ENCODE measurements at regions not wholly inside any gene's neighbourhood (a gene's known extent, or its start where the extent isn't known, plus 50 kb on each side); places are given as distances from the start of the nearest gene placed in this dataset.

DNA sequence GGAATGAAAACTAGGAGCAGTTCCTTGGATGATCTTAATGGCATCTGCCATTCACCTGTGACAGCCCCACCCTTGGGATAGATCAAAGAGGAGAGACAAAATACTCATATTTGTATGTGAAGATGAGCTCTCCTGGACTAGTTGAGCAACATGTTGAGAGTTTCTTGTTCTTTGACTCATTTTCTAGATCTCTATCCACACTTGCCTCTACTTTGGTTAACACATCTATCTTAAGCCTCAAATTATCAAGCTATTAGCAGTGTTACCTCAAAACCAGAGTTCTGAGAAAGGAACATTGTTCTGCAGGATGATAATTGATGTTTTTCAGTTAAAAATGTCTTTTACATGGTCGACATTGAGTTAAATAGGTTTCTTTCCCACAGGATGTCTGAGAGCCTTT is 94.2 kb upstream of the TEX13D start:
- H3K36me3 ChIP-seq (ENCODE audit: control insufficient read depth, insufficient read depth, low read length), result no peaks in the 10 kb centered on the region
- TF ChIP-seq, protein P1, sequence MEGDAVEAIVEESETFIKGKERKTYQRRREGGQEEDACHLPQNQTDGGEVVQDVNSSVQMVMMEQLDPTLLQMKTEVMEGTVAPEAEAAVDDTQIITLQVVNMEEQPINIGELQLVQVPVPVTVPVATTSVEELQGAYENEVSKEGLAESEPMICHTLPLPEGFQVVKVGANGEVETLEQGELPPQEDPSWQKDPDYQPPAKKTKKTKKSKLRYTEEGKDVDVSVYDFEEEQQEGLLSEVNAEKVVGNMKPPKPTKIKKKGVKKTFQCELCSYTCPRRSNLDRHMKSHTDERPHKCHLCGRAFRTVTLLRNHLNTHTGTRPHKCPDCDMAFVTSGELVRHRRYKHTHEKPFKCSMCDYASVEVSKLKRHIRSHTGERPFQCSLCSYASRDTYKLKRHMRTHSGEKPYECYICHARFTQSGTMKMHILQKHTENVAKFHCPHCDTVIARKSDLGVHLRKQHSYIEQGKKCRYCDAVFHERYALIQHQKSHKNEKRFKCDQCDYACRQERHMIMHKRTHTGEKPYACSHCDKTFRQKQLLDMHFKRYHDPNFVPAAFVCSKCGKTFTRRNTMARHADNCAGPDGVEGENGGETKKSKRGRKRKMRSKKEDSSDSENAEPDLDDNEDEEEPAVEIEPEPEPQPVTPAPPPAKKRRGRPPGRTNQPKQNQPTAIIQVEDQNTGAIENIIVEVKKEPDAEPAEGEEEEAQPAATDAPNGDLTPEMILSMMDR (IDR thresholded peaks at IDR 0.05; ENCODE audit: insufficient read depth, low read length, severe bottlenecking), result no peak
- no peaks in the 10 kb centered on the region for H3K27me3 ChIP-seq (ENCODE audit: control insufficient read depth, insufficient read depth, low read length)
- DNase-seq (ENCODE audit: low read depth) (no peak), FAIRE-seq (no peak)
- H3K4me3 ChIP-seq (ENCODE audit: low read depth, low read length), result no peak overlapping the region

DNA sequence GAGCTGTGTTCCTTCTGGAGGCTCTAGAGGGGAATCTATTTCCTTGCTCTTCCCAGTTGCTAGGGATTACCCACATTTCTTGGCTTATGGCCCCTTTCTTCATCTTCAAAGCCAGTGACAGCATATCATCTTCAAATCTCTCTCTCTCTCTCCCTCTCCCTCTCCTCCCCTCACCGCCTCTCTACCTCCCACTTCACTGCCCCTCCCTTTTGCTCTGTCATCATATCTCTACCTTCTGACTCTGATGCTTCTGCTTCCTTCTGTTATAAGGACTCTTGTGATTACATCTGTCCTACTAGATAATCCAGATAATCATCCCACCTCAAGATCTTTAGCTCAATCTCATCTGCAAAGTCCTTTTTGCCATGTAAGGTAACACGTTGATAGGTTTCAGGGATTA is 93.1 kb upstream of the TEX13D start:
- TF ChIP-seq, protein P1 (IDR thresholded peaks at IDR 0.05; ENCODE audit: insufficient read depth, low read length, severe bottlenecking), result no peak
- no peaks in the 10 kb centered on the region for H3K36me3 ChIP-seq (ENCODE audit: control insufficient read depth, insufficient read depth, low read length)
- no peak for FAIRE-seq
- DNase-seq (ENCODE audit: low read depth), result no peak
- H3K27me3 ChIP-seq (ENCODE audit: control insufficient read depth, insufficient read depth, low read length), result no peaks in the 10 kb centered on the region
- H3K4me3 ChIP-seq (ENCODE audit: low read depth, low read length), result no peak overlapping the region

- Histone ChIP-seq H3K36me3 (ENCODE audit: control insufficient read depth, insufficient read depth, low read length) (no peaks in the 10 kb centered on the region), H3K27me3 (ENCODE audit: control insufficient read depth, insufficient read depth, low read length) (no peaks in the 10 kb centered on the region), H3K4me3 (ENCODE audit: low read depth, low read length) (no peak overlapping the region)
- no peak for DNase-seq (ENCODE audit: low read depth)
- TF ChIP-seq, protein P1 (IDR thresholded peaks at IDR 0.05; ENCODE audit: insufficient read depth, low read length, severe bottlenecking), result no peak
- no peak for FAIRE-seq
Measured at GRCh38 chrX:124239911-124240310, 92.5 kb upstream of the TEX13D start.

DNA sequence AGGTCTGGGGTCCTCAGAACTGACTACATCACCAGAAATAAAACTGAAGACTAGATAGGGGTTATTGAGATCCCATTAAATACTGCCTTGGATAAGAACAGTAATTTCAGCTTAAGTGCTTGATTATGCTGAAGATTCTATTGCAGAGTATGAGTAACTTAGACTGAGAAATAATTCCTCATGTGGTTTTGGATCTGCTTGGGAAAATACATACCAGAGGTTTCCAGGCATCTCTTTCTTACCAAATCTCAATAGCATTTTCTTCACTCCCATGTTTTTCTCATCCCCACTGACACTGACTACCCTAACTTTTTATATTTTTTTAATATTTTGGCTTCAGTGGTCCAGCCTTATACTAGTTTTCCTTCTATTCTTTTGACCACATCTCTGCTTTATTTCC is 92.0 kb upstream of the TEX13D start:
- FAIRE-seq, result no peak

GRCh38 chrX:124242131-124242530 is 90.3 kb upstream of the TEX13D start:
- Histone ChIP-seq H3K4me3 (ENCODE audit: low read depth, low read length) (no peak overlapping the region), H3K36me3 (ENCODE audit: control insufficient read depth, insufficient read depth, low read length) (no peaks in the 10 kb centered on the region), H3K27me3 (ENCODE audit: control insufficient read depth, insufficient read depth, low read length) (no peaks in the 10 kb centered on the region)
- TF ChIP-seq, protein P1 (IDR thresholded peaks at IDR 0.05; ENCODE audit: insufficient read depth, low read length, severe bottlenecking), result no peak
- DNase-seq (ENCODE audit: low read depth), result no peak
- FAIRE-seq, result no peak

More for the DNA sequence above, 92.0 kb upstream of the TEX13D start:
- TF ChIP-seq, protein P1 (IDR thresholded peaks at IDR 0.05; ENCODE audit: insufficient read depth, low read length, severe bottlenecking), result no peak
- Histone ChIP-seq H3K27me3 (ENCODE audit: control insufficient read depth, insufficient read depth, low read length) (no peaks in the 10 kb centered on the region), H3K36me3 (ENCODE audit: control insufficient read depth, insufficient read depth, low read length) (no peaks in the 10 kb centered on the region), H3K4me3 (ENCODE audit: low read depth, low read length) (no peak overlapping the region)
- no peak for DNase-seq (ENCODE audit: low read depth)

DNA sequence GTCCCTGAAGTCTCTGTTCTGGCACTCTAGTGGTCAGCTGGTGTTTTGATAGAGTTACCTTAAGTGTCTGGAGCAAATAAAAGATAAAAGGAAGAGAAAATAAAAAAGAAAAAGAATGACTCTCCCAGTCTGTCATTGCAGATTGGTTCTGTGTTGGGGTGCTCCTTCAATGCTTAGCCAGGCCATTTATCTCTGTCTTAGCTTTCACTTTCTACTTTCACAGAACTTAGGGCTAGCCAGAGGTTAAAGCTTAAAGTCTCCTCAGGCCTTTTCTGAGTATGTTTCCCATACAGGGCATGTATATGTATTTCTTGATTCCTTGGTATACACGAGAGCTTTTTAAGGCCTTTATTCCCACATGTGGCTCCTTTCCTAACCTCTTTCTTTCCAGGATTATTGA is 83.1 kb upstream of the TEX13D start:
- FAIRE-seq (no peak), DNase-seq (ENCODE audit: low read depth) (no peak)
- TF ChIP-seq, protein P1 (IDR thresholded peaks at IDR 0.05; ENCODE audit: insufficient read depth, low read length, severe bottlenecking), result no peak
- Histone ChIP-seq H3K27me3 (ENCODE audit: control insufficient read depth, insufficient read depth, low read length) (no peaks in the 10 kb centered on the region), H3K36me3 (ENCODE audit: control insufficient read depth, insufficient read depth, low read length) (no peaks in the 10 kb centered on the region), H3K4me3 (ENCODE audit: low read depth, low read length) (no peak overlapping the region)

All from bronchial epithelial cell (primary cell).